Sigmoid colon (tissue), 6 donors: ENCODE measurements at regions not wholly inside any gene's neighbourhood (a gene's known extent, or its start where the extent isn't known, plus 50 kb on each side); places are given as distances from the start of the nearest gene placed in this dataset.

Experiments used
- DNase-seq: peaks from one replicate; pipeline ENCODE4 v3.0.0-alpha.2; 2019
- H3K27ac ChIP-seq, 4 donors: fragments of 200-600 bp; sonication (generic); one replicate each; pipeline ENCODE4 v1.5.1; 2016 to 2019; ENCODE audit warnings: mild to moderate bottlenecking in 1 of 4
- H3K27me3 ChIP-seq, 3 donors: fragments of 200-600 bp; sonication (generic); one replicate each; pipeline ENCODE4 v1.5.1; 2019; ENCODE audit warnings: mild to moderate bottlenecking in 1 of 3
- H3K36me3 ChIP-seq, 4 donors: fragments of 200-600 bp; sonication (generic); one replicate each; pipeline ENCODE4 v1.5.1; 2016 to 2019
- H3K4me1 ChIP-seq, 4 donors: fragments of 200-600 bp; sonication (generic); one replicate each; pipeline ENCODE4 v1.5.1; 2017 to 2019
- H3K4me3 ChIP-seq, 4 donors: fragments of 200-600 bp; sonication (generic); one replicate each; pipeline ENCODE4 v1.5.1; 2017 to 2019; ENCODE audit warnings: mild to moderate bottlenecking in 2 of 4, moderate library complexity in 1 of 4
- H3K9me3 ChIP-seq, 4 donors: fragments of 200-600 bp in 3 of 4; sonication (generic) in 3 of 4; one replicate each; pipeline versions ENCODE4 v1.5.1 to v1.6.1; 2013 to 2019
- EP300 ChIP-seq, 4 donors: sonication (generic); formaldehyde crosslinking; IDR thresholded peaks; one replicate each; pipeline ENCODE4 v1.6.1; 2017; ENCODE audit warnings: antibody characterized with exemption in 4 of 4
- POLR2A ChIP-seq, 2 donors: fragments of 450-650 bp; IDR thresholded peaks; one replicate each; pipeline ENCODE4 v1.6.1; 2016; ENCODE audit warnings: antibody characterized with exemption in 2 of 2, mild to moderate bottlenecking in 2 of 2, moderate library complexity in 2 of 2
- POLR2AphosphoS5 ChIP-seq, 4 donors: sonication (generic); formaldehyde crosslinking; IDR thresholded peaks; one replicate each; pipeline ENCODE4 v1.6.1; 2017; ENCODE audit warnings: antibody characterized with exemption in 4 of 4
- WGBS, 2 donors: extraction: QIAGEN DNeasy Blood & Tissue Kit; methylation state at CpG; one replicate each; pipeline ENCODE4 v1.1.7; 2013; 5-methylcytosine and 5-hydroxymethylcytosine counted together
- intact Hi-C: fragments of 100-400 bp; cut with DNase I; formaldehyde crosslinking; loops from one replicate; pipeline ENCODE4 v1.15.1; 2023
- TF ChIP-seq, protein P1 (sequence below), 4 experiments: fragments of 450-650 bp in 3 of 4; fragments of 200-600 bp in 1 of 4; IDR thresholded peaks; one replicate each; pipeline ENCODE4 v1.5.1; 2016 to 2019; ENCODE audit warnings: antibody characterized with exemption in 4 of 4, mild to moderate bottlenecking in 3 of 4, moderate library complexity in 2 of 4
- donor health status: healthy with polysubstance abuse.
- donor health status: healthy.

GRCh38 chr2:83756219-83756618, 702.9 kb downstream of the SUCLG1 start:
- H3K36me3 ChIP-seq = no peaks in the 10 kb centered on the region
- no peak overlapping the region for H3K4me3 ChIP-seq
- no peak for DNase-seq
- TF ChIP-seq POLR2A (IDR thresholded peaks at IDR 0.05) = no peak
- TF ChIP-seq POLR2AphosphoS5 (IDR thresholded peaks at IDR 0.05) = no peak
- TF ChIP-seq, protein P1, sequence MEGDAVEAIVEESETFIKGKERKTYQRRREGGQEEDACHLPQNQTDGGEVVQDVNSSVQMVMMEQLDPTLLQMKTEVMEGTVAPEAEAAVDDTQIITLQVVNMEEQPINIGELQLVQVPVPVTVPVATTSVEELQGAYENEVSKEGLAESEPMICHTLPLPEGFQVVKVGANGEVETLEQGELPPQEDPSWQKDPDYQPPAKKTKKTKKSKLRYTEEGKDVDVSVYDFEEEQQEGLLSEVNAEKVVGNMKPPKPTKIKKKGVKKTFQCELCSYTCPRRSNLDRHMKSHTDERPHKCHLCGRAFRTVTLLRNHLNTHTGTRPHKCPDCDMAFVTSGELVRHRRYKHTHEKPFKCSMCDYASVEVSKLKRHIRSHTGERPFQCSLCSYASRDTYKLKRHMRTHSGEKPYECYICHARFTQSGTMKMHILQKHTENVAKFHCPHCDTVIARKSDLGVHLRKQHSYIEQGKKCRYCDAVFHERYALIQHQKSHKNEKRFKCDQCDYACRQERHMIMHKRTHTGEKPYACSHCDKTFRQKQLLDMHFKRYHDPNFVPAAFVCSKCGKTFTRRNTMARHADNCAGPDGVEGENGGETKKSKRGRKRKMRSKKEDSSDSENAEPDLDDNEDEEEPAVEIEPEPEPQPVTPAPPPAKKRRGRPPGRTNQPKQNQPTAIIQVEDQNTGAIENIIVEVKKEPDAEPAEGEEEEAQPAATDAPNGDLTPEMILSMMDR (IDR thresholded peaks at IDR 0.05) = no peak
- no peak for TF ChIP-seq EP300 (IDR thresholded peaks at IDR 0.05)
- H3K9me3 ChIP-seq = peaks cover 0 to 9% (median 1%) of the 10 kb centered on the region in 4 donors
- H3K4me1 ChIP-seq = no peaks in the 10 kb centered on the region
- no peak overlapping the region for H3K27ac ChIP-seq
- intact Hi-C loops = no loop called here
- H3K27me3 ChIP-seq = no peaks in the 10 kb centered on the region
- 85 to 87% methylated on average over 1 of the region's 1 CpG for WGBS, 2 donors

DNA sequence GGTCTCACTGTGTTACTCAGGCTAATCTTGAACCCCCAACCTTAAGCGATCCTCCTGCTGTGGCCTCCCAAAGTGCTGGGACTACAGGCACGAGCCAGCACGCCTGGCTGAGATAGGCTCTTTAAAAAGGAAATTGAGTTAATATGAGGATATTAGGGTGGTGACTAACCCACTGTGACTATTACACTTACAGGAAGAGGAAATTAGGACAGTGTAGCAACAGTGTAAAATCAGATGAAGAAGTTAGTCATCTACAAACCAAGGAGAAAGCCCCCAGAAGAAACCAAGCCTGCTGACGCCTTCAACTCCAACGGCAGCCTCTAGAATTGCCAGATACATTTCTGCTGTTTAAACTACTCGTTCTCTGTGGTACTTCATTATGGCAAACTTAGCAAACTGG, 711.9 kb downstream of the SUCLG1 start:
- TF ChIP-seq, protein P1 (IDR thresholded peaks at IDR 0.05) = no peak
- TF ChIP-seq EP300 (IDR thresholded peaks at IDR 0.05) = no peak
- no peak for TF ChIP-seq POLR2AphosphoS5 (IDR thresholded peaks at IDR 0.05)
- TF ChIP-seq POLR2A (IDR thresholded peaks at IDR 0.05) = no peak
- intact Hi-C loops = no loop called here
- 90% methylated on average over 6 of the region's 6 CpGs for WGBS, 2 donors
- Histone ChIP-seq H3K4me3 (no peak overlapping the region), H3K36me3 (no peaks in the 10 kb centered on the region), H3K4me1 (no peaks in the 10 kb centered on the region), H3K27me3 (no peaks in the 10 kb centered on the region), H3K9me3 (no peaks in the 10 kb centered on the region), H3K27ac (no peak overlapping the region)
- DNase-seq = no peak

DNA sequence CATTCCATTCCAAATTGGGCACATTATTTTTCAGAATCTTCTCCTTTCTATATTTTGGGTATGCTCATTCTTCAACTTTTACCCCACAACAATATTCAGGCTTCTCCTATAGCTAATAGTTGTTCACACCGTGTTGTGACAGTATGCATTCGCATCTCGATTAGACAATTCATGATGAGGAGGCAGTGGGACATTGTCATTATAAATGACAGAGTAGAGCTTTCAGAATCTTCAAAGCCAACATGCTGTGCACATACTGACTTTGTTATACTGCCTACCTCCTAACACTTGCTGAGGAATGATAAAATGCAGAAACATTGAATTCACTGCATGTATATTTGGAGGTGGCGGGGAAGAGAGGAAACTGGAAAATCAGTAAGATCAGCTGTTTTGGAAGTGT, 714.2 kb downstream of the SUCLG1 start:
- H3K9me3 ChIP-seq = peaks cover 0 to 6% (median 0%) of the 10 kb centered on the region in 4 donors
- WGBS, 2 donors = 83 to 95% methylated on average over 4 of the region's 4 CpGs
- no peak for DNase-seq
- H3K4me1 ChIP-seq = no peaks in the 10 kb centered on the region
- intact Hi-C loops = no loop called here
- no peak for TF ChIP-seq POLR2A (IDR thresholded peaks at IDR 0.05)
- no peak for TF ChIP-seq EP300 (IDR thresholded peaks at IDR 0.05)
- TF ChIP-seq, protein P1 (IDR thresholded peaks at IDR 0.05) = no peak
- TF ChIP-seq POLR2AphosphoS5 (IDR thresholded peaks at IDR 0.05) = no peak
- no peak overlapping the region for H3K27ac ChIP-seq
- no peak overlapping the region for H3K4me3 ChIP-seq
- H3K36me3 ChIP-seq = no peaks in the 10 kb centered on the region
- H3K27me3 ChIP-seq = no peaks in the 10 kb centered on the region

DNA sequence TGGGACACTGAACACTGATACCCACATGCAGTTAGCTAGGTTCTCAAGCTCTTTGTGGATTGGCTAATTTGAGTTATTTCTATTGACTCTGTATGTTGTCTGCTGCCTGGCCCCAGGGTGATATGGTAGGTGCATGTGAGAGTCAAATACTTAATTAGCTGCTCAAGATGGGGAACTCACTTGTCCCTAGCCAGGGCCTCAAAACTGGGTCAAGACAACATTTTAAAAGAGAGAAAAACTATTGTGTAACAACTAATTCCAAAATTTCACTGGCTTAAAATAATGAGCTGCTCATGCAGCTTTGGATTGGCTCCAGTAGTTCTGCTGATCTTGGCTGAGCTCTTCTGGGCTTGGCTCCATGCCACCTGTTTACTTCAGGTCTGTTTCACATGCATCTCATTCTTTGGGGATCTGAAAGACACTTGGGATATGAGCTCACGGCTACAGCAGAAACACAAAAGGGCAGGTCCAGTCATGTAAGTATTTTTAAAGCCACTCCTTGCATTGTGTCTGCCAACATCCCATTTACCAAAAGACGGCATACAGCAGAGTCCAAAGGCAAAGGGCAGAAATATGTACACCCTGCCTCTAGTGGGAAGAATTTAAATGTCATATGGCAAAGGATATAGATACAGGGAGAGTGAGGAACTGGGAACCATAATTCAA, 716.8 kb downstream of the SUCLG1 start:
- H3K27me3 ChIP-seq = no peaks in the 10 kb centered on the region
- H3K4me3 ChIP-seq = no peak overlapping the region
- no peak overlapping the region for H3K27ac ChIP-seq
- H3K9me3 ChIP-seq = peaks cover 0 to 6% (median 0%) of the 10 kb centered on the region in 4 donors
- H3K4me1 ChIP-seq = no peaks in the 10 kb centered on the region
- no peak for TF ChIP-seq POLR2AphosphoS5 (IDR thresholded peaks at IDR 0.05)
- no peak for DNase-seq
- intact Hi-C loops = no loop called here
- WGBS, 2 donors = 38 to 72% methylated on average over 2 of the region's 2 CpGs
- H3K36me3 ChIP-seq = no peaks in the 10 kb centered on the region

- no peak overlapping the region for H3K4me3 ChIP-seq
- no peaks in the 10 kb centered on the region for H3K27me3 ChIP-seq
- no peak overlapping the region for H3K27ac ChIP-seq
- WGBS, 2 donors = 88 to 93% methylated on average over 3 of the region's 3 CpGs
- intact Hi-C loops = no loop called here
- no peak for TF ChIP-seq EP300 (IDR thresholded peaks at IDR 0.05)
- no peak for DNase-seq
- no peaks in the 10 kb centered on the region for H3K36me3 ChIP-seq
- H3K9me3 ChIP-seq = no peaks in the 10 kb centered on the region
- no peaks in the 10 kb centered on the region for H3K4me1 ChIP-seq
Observed at GRCh38 chr2:83730223-83730622, 728.9 kb downstream of the SUCLG1 start.

DNA sequence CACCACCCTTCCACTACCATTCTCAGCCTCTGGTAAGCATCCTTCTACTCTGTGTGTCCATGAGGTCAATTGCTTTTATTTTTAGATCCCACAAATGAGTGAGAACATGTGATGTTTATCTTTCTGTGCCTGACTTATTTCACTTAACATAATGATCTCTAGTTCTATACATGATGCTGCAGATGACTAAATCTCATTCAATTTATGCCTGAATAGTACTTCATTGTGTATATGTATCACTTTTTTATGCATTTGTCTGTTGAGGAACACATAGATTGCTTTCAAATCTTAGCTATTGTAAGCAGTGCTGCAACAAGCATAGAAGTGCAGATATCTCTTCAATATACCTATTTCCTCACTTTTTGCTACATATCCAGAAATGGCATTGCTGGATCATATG, 733.3 kb downstream of the SUCLG1 start:
- Histone ChIP-seq H3K27me3 (no peaks in the 10 kb centered on the region), H3K4me3 (no peak overlapping the region), H3K27ac (no peak overlapping the region), H3K36me3 (no peaks in the 10 kb centered on the region), H3K9me3 (no peaks in the 10 kb centered on the region), H3K4me1 (no peaks in the 10 kb centered on the region)
- TF ChIP-seq POLR2AphosphoS5 (IDR thresholded peaks at IDR 0.05) (no peak), EP300 (IDR thresholded peaks at IDR 0.05) (no peak), POLR2A (IDR thresholded peaks at IDR 0.05) (no peak)
- TF ChIP-seq, protein P1 (IDR thresholded peaks at IDR 0.05) = no peak
- no peak for DNase-seq
- intact Hi-C loops = no loop called here
